ENCODE measurements at regions not wholly inside any gene's neighbourhood (a gene's known extent, or its start where the extent isn't known, plus 50 kb on each side); places are given as distances from the start of the nearest gene placed in this dataset.

GRCh38 chr14:61878931-61879330, 116.7 kb downstream of the SNAPC1 start:
- DNase-seq (ENCODE audit: insufficient read length, low spot score) = no peak
- no peak for TF ChIP-seq CTCF (IDR thresholded peaks at IDR 0.05; ENCODE audit: insufficient read depth, missing control alignments)
- FAIRE-seq = no peak

GRCh38 chr14:61881046-61881445, 118.8 kb downstream of the SNAPC1 start:
- TF ChIP-seq CTCF (IDR thresholded peaks at IDR 0.05; ENCODE audit: insufficient read depth, missing control alignments) = no peak
- DNase-seq (ENCODE audit: insufficient read length, low spot score) (no peak), FAIRE-seq (no peak)

DNA sequence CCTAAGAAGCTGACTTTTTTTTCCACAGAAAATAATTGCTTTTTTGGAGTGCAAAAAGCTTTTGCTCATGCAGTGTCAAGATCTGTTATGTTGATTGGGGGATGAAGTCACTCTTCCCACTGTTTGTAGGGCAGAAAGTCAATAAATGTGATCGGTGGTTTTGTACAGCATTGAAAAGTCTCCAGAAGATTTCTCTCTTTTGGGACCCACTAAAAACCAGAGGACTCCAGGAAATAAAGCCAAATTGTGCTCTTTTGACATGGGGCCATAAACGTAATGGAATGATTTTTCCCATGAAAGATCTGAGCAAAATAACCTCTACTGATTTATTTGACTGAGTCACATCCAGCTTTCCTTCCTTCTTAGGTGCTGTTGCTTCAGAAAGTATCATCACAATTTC, 122.5 kb downstream of the SNAPC1 start:
- FAIRE-seq (no peak), DNase-seq (ENCODE audit: insufficient read length, low spot score) (no peak)
- TF ChIP-seq CTCF (IDR thresholded peaks at IDR 0.05; ENCODE audit: insufficient read depth, missing control alignments) = no peak

GRCh38 chr14:61885203-61885961, 123.2 kb downstream of the SNAPC1 start:
- DNase-seq (ENCODE audit: insufficient read length, low spot score) (no peak), FAIRE-seq (no peak)
- TF ChIP-seq CTCF (IDR thresholded peaks at IDR 0.05; ENCODE audit: insufficient read depth, missing control alignments) = no peak

- FAIRE-seq (no peak), DNase-seq (ENCODE audit: insufficient read length, low spot score) (no peak)
- no peak for TF ChIP-seq CTCF (IDR thresholded peaks at IDR 0.05; ENCODE audit: insufficient read depth, missing control alignments)
Measured at GRCh38 chr14:61887628-61888027, 125.4 kb downstream of the SNAPC1 start.

GRCh38 chr14:61889914-61890351, 127.7 kb downstream of the SNAPC1 start:
- no peak for TF ChIP-seq CTCF (IDR thresholded peaks at IDR 0.05; ENCODE audit: insufficient read depth, missing control alignments)
- no peak for DNase-seq (ENCODE audit: insufficient read length, low spot score)
- FAIRE-seq = no peak

DNA sequence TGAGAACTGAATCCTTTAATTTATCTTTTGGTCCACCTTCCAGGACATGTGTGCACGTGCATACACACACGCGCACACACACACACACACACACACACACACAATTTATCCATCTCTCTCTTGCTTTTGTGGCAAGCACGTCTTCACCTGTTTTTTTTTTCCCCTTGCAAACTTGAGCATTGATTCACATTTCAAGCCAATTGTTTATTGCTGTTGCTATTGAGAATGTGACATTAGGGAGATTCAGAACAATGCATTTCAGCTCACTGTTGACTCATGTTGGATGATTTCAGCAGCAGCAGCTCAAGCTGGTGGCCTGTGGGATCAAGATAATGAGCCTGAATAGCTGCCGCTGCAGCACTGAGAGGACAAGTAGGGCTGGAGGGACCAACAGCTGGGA, 128.9 kb downstream of the SNAPC1 start:
- TF ChIP-seq CTCF (IDR thresholded peaks at IDR 0.05; ENCODE audit: insufficient read depth, missing control alignments) = no peak
- DNase-seq (ENCODE audit: insufficient read length, low spot score) (no peak), FAIRE-seq (no peak)
